Aorta (tissue), 5 donors: ENCODE measurements at regions not wholly inside any gene's neighbourhood (a gene's known extent, or its start where the extent isn't known, plus 50 kb on each side); places are given as distances from the start of the nearest gene placed in this dataset.

Source experiments
- ATAC-seq: fragments of 200-7000 bp; cut with Tn5 transposase; one replicate; pipeline ENCODE4 v1.9.1; 2022; ENCODE audit warnings: moderate library complexity; ENCODE audit not compliant: low FRiP score
- DNase-seq, 2 donors: peaks; one replicate each; pipeline ENCODE4 v3.0.0-alpha.2; 2020
- H3K27ac ChIP-seq, 2 donors: one replicate each; pipeline ENCODE4 v1.5.1; 2013; ENCODE audit warnings: low read length in 2 of 2, mild to moderate bottlenecking in 2 of 2, moderate library complexity in 2 of 2, control low read depth in 1 of 2, inconsistent platforms in 1 of 2, low read depth in 1 of 2
- H3K27me3 ChIP-seq, 2 donors: one replicate each; pipeline ENCODE4 v1.6.1; 2013; ENCODE audit warnings: control low read depth in 1 of 2, low read length in 1 of 2, mild to moderate bottlenecking in 1 of 2, moderate library complexity in 1 of 2; ENCODE audit not compliant: insufficient read depth in 2 of 2, control insufficient read depth in 1 of 2
- H3K36me3 ChIP-seq, 2 donors: one replicate each; pipeline ENCODE4 v1.6.1; 2013; ENCODE audit warnings: control low read depth in 1 of 2, low read length in 1 of 2, mild to moderate bottlenecking in 1 of 2; ENCODE audit not compliant: insufficient read depth in 2 of 2, control insufficient read depth in 1 of 2
- H3K4me1 ChIP-seq, 2 donors: one replicate each; pipeline ENCODE4 v1.6.1; 2013; ENCODE audit warnings: low read length in 2 of 2, control low read depth in 1 of 2, mild to moderate bottlenecking in 1 of 2, moderate library complexity in 1 of 2; ENCODE audit not compliant: insufficient read depth in 2 of 2, control insufficient read depth in 1 of 2
- H3K4me3 ChIP-seq, 2 donors: one replicate each; pipeline ENCODE4 v1.5.1; 2013; ENCODE audit warnings: low read length in 2 of 2, control low read depth in 1 of 2, mild to moderate bottlenecking in 1 of 2
- H3K9me3 ChIP-seq: one replicate; pipeline ENCODE4 v1.6.1; 2013; ENCODE audit warnings: mild to moderate bottlenecking, low read length; ENCODE audit not compliant: control insufficient read depth
- WGBS, 2 donors: extraction: QIAGEN DNeasy Blood & Tissue Kit; methylation state at CpG; one replicate each; pipeline ENCODE4 v1.1.7; 2013; 5-methylcytosine and 5-hydroxymethylcytosine counted together
- intact Hi-C, 2 donors: fragments of 100-400 bp; cut with DNase I; formaldehyde crosslinking; loops; one replicate each; pipeline versions ENCODE4 v1.14.2 to v1.15.0; 2022
- donor health status: healthy with polysubstance abuse.
- donor health status: Bipolar disorder and iron deficiency.
- donor health status: DM: no; HTN: no; CAD: no.
- donor health status: DM: no; HTN: no; CAD: no.
- donor health status: DM: yes; HTN: yes; CAD: no.

DNA sequence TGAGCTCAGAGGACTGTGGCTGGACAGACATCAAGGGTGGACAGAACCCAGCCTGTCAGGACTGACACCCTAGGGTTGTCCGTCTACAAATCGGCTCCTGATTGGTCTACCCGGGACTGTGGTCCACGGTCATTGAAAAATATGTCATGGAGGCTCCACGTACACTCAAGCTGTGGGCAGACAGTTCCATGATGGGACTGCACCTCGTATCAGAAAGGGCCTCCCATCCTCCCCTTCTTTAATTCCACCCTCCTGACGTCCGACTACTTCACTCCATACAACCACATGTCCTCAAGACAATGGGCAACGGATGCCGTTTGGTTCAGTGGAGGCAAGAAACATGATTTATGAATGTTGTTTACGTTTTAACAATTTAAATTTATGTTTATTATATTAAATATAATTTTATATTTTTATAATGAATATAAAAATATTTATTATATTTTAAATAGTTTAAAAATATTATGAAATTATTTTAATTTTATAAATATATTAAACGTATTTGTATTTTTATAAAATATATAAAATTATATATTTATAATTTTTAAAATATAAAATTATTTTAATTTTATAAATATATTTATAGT is 58.0 kb upstream of the SHOX start:
- Histone ChIP-seq H3K27ac (no peak overlapping the region), H3K4me3 (no peak overlapping the region), H3K27me3 (no peaks in the 10 kb centered on the region), H3K36me3 (no peaks in the 10 kb centered on the region), H3K4me1 (no peaks in the 10 kb centered on the region), H3K9me3 (peaks cover 10% of the 10 kb centered on the region)
- intact Hi-C loops: no loop called here
- ATAC-seq (no peak), DNase-seq (peak in 1 of 2 donors; percentile 37)
- WGBS, 2 donors: 74 to 83% methylated on average over 12 of the region's 12 CpGs

DNA sequence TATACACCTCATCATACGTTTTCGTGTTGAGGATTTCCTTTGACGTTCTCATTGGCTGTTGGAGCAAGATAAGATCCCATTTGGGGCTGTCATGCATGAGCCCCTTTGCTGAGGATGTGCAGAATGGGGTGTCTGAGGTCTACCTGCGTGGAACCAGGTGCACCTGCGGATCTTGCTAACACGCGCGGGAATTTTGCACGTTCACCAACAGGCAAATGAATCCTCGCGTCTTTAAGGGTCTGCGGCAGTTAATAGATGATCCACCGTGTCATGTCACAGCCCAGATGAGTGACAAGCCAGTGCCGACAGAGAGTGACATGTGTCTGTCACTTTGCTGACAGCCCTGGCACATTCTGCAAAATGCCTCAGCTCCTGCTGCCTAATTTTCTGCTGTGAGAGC is 56.3 kb upstream of the SHOX start:
- peaks cover 10% of the 10 kb centered on the region for H3K9me3 ChIP-seq
- H3K4me3 ChIP-seq: no peak overlapping the region
- DNase-seq: peak in 1 of 2 donors; percentile 39
- no peaks in the 10 kb centered on the region for H3K27me3 ChIP-seq
- no peak overlapping the region for H3K27ac ChIP-seq
- no peak for ATAC-seq
- intact Hi-C loops: no loop called here
- H3K36me3 ChIP-seq: no peaks in the 10 kb centered on the region
- WGBS, 2 donors: 74 to 76% methylated on average over 14 of the region's 14 CpGs
- no peaks in the 10 kb centered on the region for H3K4me1 ChIP-seq

GRCh38 chrX:574830-575229 is 55.8 kb upstream of the SHOX start:
- Histone ChIP-seq H3K27me3 (no peaks in the 10 kb centered on the region), H3K4me1 (no peaks in the 10 kb centered on the region), H3K9me3 (peaks cover 10% of the 10 kb centered on the region), H3K36me3 (no peaks in the 10 kb centered on the region), H3K27ac (no peak overlapping the region), H3K4me3 (no peak overlapping the region)
- ATAC-seq: no peak
- peak in 1 of 2 donors; percentile 53 for DNase-seq
- 61 to 76% methylated on average over 6 of the region's 6 CpGs for WGBS, 2 donors
- intact Hi-C loops: no loop called here

- no peaks in the 10 kb centered on the region for H3K27me3 ChIP-seq
- no peaks in the 10 kb centered on the region for H3K4me1 ChIP-seq
- no peak overlapping the region for H3K4me3 ChIP-seq
- no peak for ATAC-seq
- no peaks in the 10 kb centered on the region for H3K36me3 ChIP-seq
- no peak overlapping the region for H3K27ac ChIP-seq
- intact Hi-C loops: no loop called here
- 82 to 84% methylated on average over 7 of the region's 7 CpGs for WGBS, 2 donors
- DNase-seq: no peak
- H3K9me3 ChIP-seq: peaks cover 14% of the 10 kb centered on the region
Observed at GRCh38 chrX:576904-577560, 53.6 kb upstream of the SHOX start.

DNA sequence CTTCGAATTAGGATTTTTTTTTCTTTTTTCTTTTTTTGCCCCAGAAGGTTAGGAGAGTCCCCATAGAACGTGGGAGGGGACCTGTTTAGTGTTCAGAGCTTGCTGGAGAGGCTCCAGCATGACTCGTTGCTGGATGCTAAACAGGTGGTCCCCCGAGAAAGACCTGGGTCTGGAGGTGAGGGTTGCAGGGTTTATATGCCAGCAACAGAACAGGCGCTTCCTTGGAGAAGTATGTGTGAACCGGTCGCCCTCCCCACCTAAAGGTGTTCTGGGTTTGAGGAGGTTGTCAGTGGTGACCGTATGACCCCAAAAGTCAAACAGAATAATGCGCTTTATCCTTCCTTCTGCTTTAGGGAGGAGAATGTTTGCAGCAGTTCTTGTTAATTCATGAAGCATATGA is 52.1 kb upstream of the SHOX start:
- Histone ChIP-seq H3K9me3 (peaks cover 14% of the 10 kb centered on the region), H3K36me3 (no peaks in the 10 kb centered on the region), H3K4me3 (no peak overlapping the region), H3K27ac (no peak overlapping the region), H3K4me1 (no peaks in the 10 kb centered on the region), H3K27me3 (no peaks in the 10 kb centered on the region)
- ATAC-seq: no peak
- intact Hi-C loops: no loop called here
- DNase-seq: no peak
- WGBS, 2 donors: 49 to 50% methylated on average over 9 of the region's 9 CpGs

GRCh38 chrX:580030-580429 is 50.6 kb upstream of the SHOX start:
- Histone ChIP-seq H3K4me1 (no peaks in the 10 kb centered on the region), H3K27ac (no peak overlapping the region), H3K4me3 (no peak overlapping the region), H3K36me3 (no peaks in the 10 kb centered on the region), H3K9me3 (peaks cover 13% of the 10 kb centered on the region), H3K27me3 (no peaks in the 10 kb centered on the region)
- intact Hi-C loops: no loop called here
- no peak for DNase-seq
- 38 to 49% methylated on average over 7 of the region's 7 CpGs for WGBS, 2 donors
- ATAC-seq: no peak
